SK-N-MC (cell line): ENCODE measurements at regions not wholly inside any gene's neighbourhood (a gene's known extent, or its start where the extent isn't known, plus 50 kb on each side); places are given as distances from the start of the nearest gene placed in this dataset.

Source experiments
- EZH2 ChIP-seq: fragments of 200-600 bp; sonication (generic); IDR thresholded peaks from one replicate; pipeline ENCODE4 v1.6.1; 2017; ENCODE audit warnings: antibody characterized with exemption
- POLR2AphosphoS5 ChIP-seq: IDR thresholded peaks from 2 replicates; pipeline ENCODE4 v1.6.1; 2012; ENCODE audit warnings: mild to moderate bottlenecking, low read depth, low read length, borderline replicate concordance

GRCh38 chr7:106367664-106368063 is 82.9 kb upstream of the NAMPT start:
- TF ChIP-seq POLR2AphosphoS5 (no peak), EZH2 (no peak)
